ENCODE measurements at regions not wholly inside any gene's neighbourhood (a gene's known extent, or its start where the extent isn't known, plus 50 kb on each side); places are given as distances from the start of the nearest gene placed in this dataset.

GRCh38 chr20:40977218-40977617 is 51.4 kb upstream of the TOP1 start:
- TF ChIP-seq EP300 (IDR thresholded peaks at IDR 0.05) (no peak), CTCF (IDR thresholded peaks at IDR 0.05) (no peak), POLR2AphosphoS5 (IDR thresholded peaks at IDR 0.05) (no peak), POLR2A (IDR thresholded peaks at IDR 0.05) (no peak)
- H3K4me3 ChIP-seq = no peak overlapping the region
- H3K36me3 ChIP-seq = no peaks in the 10 kb centered on the region
- DNase-seq = no peak
- no peaks in the 10 kb centered on the region for H3K27me3 ChIP-seq
- peaks cover 0 to 14% (median 10%) of the 10 kb centered on the region in 4 donors for H3K9me3 ChIP-seq
- H3K4me1 ChIP-seq = no peaks in the 10 kb centered on the region
- no peak for ATAC-seq (ENCODE audit: low FRiP score in 2 of 2)
- H3K27ac ChIP-seq = no peak overlapping the region

DNA sequence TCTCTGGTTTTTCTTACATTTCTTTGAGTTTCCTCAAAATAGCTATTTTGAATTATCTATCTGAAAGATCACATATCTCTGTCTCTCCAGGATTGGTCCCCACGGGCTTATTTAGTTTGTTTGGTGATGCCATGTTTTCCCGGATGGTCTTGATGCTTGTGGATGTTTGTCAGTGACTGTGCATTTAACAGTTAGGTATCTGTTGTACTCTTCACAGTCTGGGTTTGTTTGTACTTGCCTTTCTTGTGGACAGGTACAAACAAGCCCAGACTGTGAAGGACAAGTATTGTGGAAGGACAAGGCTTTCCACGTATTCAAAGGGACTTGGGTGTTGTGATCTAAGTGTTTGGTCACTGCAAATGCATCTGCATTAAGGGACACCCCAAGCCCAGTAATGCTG is 49.9 kb upstream of the TOP1 start:
- no peak for ATAC-seq (ENCODE audit: low FRiP score in 2 of 2)

More for the DNA sequence above, 49.9 kb upstream of the TOP1 start:
- Histone ChIP-seq H3K4me1 (no peaks in the 10 kb centered on the region), H3K36me3 (no peaks in the 10 kb centered on the region), H3K4me3 (no peak overlapping the region), H3K27ac (no peak overlapping the region), H3K9me3 (peaks cover 0 to 14% (median 10%) of the 10 kb centered on the region in 4 donors), H3K27me3 (no peaks in the 10 kb centered on the region)
- TF ChIP-seq EP300 (IDR thresholded peaks at IDR 0.05) = no peak
- TF ChIP-seq CTCF (IDR thresholded peaks at IDR 0.05) = no peak
- TF ChIP-seq POLR2AphosphoS5 (IDR thresholded peaks at IDR 0.05) = no peak
- TF ChIP-seq POLR2A (IDR thresholded peaks at IDR 0.05) = no peak
- WGBS, 2 donors = 80 to 89% methylated on average over 3 of the region's 3 CpGs
- no peak for DNase-seq

Small RNAs in the stretch of these regions (small RNA-seq; reads per million reads assigned to genes)
- gene RNA5SP484 = 0 reads per million in 4 donors
